Activated T-cell treated with anti-CD3 and anti-CD28 coated beads, Interleukin-2, amount 50 U/mL, for 72 hours (primary cell): ENCODE measurements at regions not wholly inside any gene's neighbourhood (a gene's known extent, or its start where the extent isn't known, plus 50 kb on each side); places are given as distances from the start of the nearest gene placed in this dataset.

ENCODE experiments used
- ATAC-seq, 2 donors: fragments of 150-1000 bp; cut with Tn5 transposase; replicated peaks in 1 of 2; 2 replicates each; pipeline ENCODE4 v1.10.0; 2021; ENCODE audit warnings: moderate library complexity in 2 of 2, mild to moderate bottlenecking in 1 of 2
- DNase-seq, 2 donors: peaks; one replicate each; pipeline ENCODE4 v3.0.0; 2021 to 2022; ENCODE audit warnings: mixed read lengths in 1 of 2
- H3K27ac Mint-ChIP-seq: one replicate; pipeline ENCODE4 v1.8.0; 2022; ENCODE audit warnings: mild to moderate bottlenecking, moderate library complexity, mixed read lengths
- H3K27me3 Mint-ChIP-seq: one replicate; pipeline ENCODE4 v1.8.0; 2022; ENCODE audit warnings: low read depth, mixed read lengths
- H3K36me3 Mint-ChIP-seq, 2 donors: one replicate each; pipeline ENCODE4 v1.8.0; 2022; ENCODE audit warnings: mixed read lengths in 2 of 2, mild to moderate bottlenecking in 1 of 2; ENCODE audit not compliant: insufficient read depth in 2 of 2
- H3K4me1 Mint-ChIP-seq: one replicate; pipeline ENCODE4 v1.8.0; 2022; ENCODE audit warnings: low read depth, mixed read lengths
- H3K4me3 Mint-ChIP-seq, 2 donors: one replicate each; pipeline ENCODE4 v1.8.0; 2022; ENCODE audit warnings: mild to moderate bottlenecking in 2 of 2, mixed read lengths in 2 of 2, moderate library complexity in 2 of 2
- H3K9me3 Mint-ChIP-seq, 2 donors: one replicate each; pipeline ENCODE4 v1.8.0; 2022; ENCODE audit warnings: mixed read lengths in 2 of 2

- H3K4me1 Mint-ChIP-seq = no peaks in the 10 kb centered on the region
- peaks cover 3 to 5% of the 10 kb centered on the region in 2 donors for H3K36me3 Mint-ChIP-seq
- no peak overlapping the region for H3K4me3 Mint-ChIP-seq
- peaks cover 2 to 10% of the 10 kb centered on the region in 2 donors for H3K9me3 Mint-ChIP-seq
- ATAC-seq = no peak
- H3K27me3 Mint-ChIP-seq = peaks cover 8% of the 10 kb centered on the region
- H3K27ac Mint-ChIP-seq = no peak overlapping the region
- DNase-seq = no peak
Measured at GRCh38 chr18:50444539-50444938, 69.7 kb downstream of the SKA1 start.

- no peak overlapping the region for H3K4me3 Mint-ChIP-seq
- DNase-seq (no peak), ATAC-seq (no peak)
- no peaks in the 10 kb centered on the region for H3K4me1 Mint-ChIP-seq
- H3K9me3 Mint-ChIP-seq = peaks cover 2 to 10% of the 10 kb centered on the region in 2 donors
- peaks cover 3 to 5% of the 10 kb centered on the region in 2 donors for H3K36me3 Mint-ChIP-seq
- H3K27ac Mint-ChIP-seq = no peak overlapping the region
- peaks cover 8% of the 10 kb centered on the region for H3K27me3 Mint-ChIP-seq
Measured at GRCh38 chr18:50446629-50447028, 71.8 kb downstream of the SKA1 start.

- Mint-ChIP-seq H3K9me3 (peaks cover 2 to 10% of the 10 kb centered on the region in 2 donors), H3K36me3 (peaks cover 3 to 5% of the 10 kb centered on the region in 2 donors), H3K27ac (no peak overlapping the region), H3K4me1 (no peaks in the 10 kb centered on the region), H3K27me3 (peaks cover 8% of the 10 kb centered on the region), H3K4me3 (no peak overlapping the region)
- no peak for DNase-seq
- ATAC-seq = no peak
Measured at GRCh38 chr18:50447102-50447741, 72.4 kb downstream of the SKA1 start.

- peaks cover 2 to 10% of the 10 kb centered on the region in 2 donors for H3K9me3 Mint-ChIP-seq
- peaks cover 3 to 5% of the 10 kb centered on the region in 2 donors for H3K36me3 Mint-ChIP-seq
- DNase-seq (no peak), ATAC-seq (no peak)
- no peak overlapping the region for H3K4me3 Mint-ChIP-seq
- no peaks in the 10 kb centered on the region for H3K4me1 Mint-ChIP-seq
- H3K27me3 Mint-ChIP-seq = peaks cover 8% of the 10 kb centered on the region
- no peak overlapping the region for H3K27ac Mint-ChIP-seq
Measured at GRCh38 chr18:50447952-50448351, 73.1 kb downstream of the SKA1 start.

- H3K36me3 Mint-ChIP-seq = no peaks in the 10 kb centered on the region
- no peak overlapping the region for H3K27ac Mint-ChIP-seq
- peaks cover 0 to 1% of the 10 kb centered on the region in 2 donors for H3K9me3 Mint-ChIP-seq
- ATAC-seq (no peak), DNase-seq (no peak)
- H3K4me3 Mint-ChIP-seq = no peak overlapping the region
- no peaks in the 10 kb centered on the region for H3K4me1 Mint-ChIP-seq
- peaks cover 29% of the 10 kb centered on the region for H3K27me3 Mint-ChIP-seq
Measured at GRCh38 chr18:50451100-50451842, 76.4 kb downstream of the SKA1 start.

GRCh38 chr18:50453014-50453680 lies 78.3 kb downstream of the SKA1 start:
- Mint-ChIP-seq H3K27ac (no peak overlapping the region), H3K27me3 (peaks cover 21% of the 10 kb centered on the region), H3K36me3 (no peaks in the 10 kb centered on the region), H3K4me3 (no peak overlapping the region), H3K4me1 (no peaks in the 10 kb centered on the region), H3K9me3 (no peaks in the 10 kb centered on the region)
- DNase-seq = no peak
- ATAC-seq = no peak

GRCh38 chr18:50453732-50454131 lies 78.9 kb downstream of the SKA1 start:
- Mint-ChIP-seq H3K9me3 (no peaks in the 10 kb centered on the region), H3K4me1 (no peaks in the 10 kb centered on the region), H3K27me3 (peaks cover 21% of the 10 kb centered on the region), H3K4me3 (no peak overlapping the region), H3K27ac (no peak overlapping the region), H3K36me3 (no peaks in the 10 kb centered on the region)
- ATAC-seq = no peak
- DNase-seq = no peak

GRCh38 chr18:50454387-50454988 lies 79.6 kb downstream of the SKA1 start:
- no peak for ATAC-seq
- H3K4me3 Mint-ChIP-seq = no peak overlapping the region

GRCh38 chr18:50456285-50456684 lies 81.4 kb downstream of the SKA1 start:
- H3K4me3 Mint-ChIP-seq = no peak overlapping the region
- H3K27ac Mint-ChIP-seq = no peak overlapping the region
- no peaks in the 10 kb centered on the region for H3K36me3 Mint-ChIP-seq
- no peak for DNase-seq
- peaks cover 0 to 3% of the 10 kb centered on the region in 2 donors for H3K9me3 Mint-ChIP-seq
- H3K4me1 Mint-ChIP-seq = no peaks in the 10 kb centered on the region
- H3K27me3 Mint-ChIP-seq = peaks cover 27% of the 10 kb centered on the region
- peak; percentile 45 to 47 for ATAC-seq

More at GRCh38 chr18:50454387-50454988, 79.6 kb downstream of the SKA1 start:
- H3K4me1 Mint-ChIP-seq = no peaks in the 10 kb centered on the region
- peaks cover 21% of the 10 kb centered on the region for H3K27me3 Mint-ChIP-seq
- peaks cover 0 to 1% of the 10 kb centered on the region in 2 donors for H3K9me3 Mint-ChIP-seq
- no peak overlapping the region for H3K27ac Mint-ChIP-seq
- H3K36me3 Mint-ChIP-seq = no peaks in the 10 kb centered on the region
- DNase-seq = no peak

- Mint-ChIP-seq H3K4me1 (no peaks in the 10 kb centered on the region), H3K36me3 (no peaks in the 10 kb centered on the region), H3K4me3 (no peak overlapping the region), H3K9me3 (peaks cover 0 to 3% of the 10 kb centered on the region in 2 donors), H3K27me3 (peaks cover 27% of the 10 kb centered on the region), H3K27ac (no peak overlapping the region)
- ATAC-seq (no peak), DNase-seq (no peak)
Measured at GRCh38 chr18:50457639-50458038, 82.8 kb downstream of the SKA1 start.

GRCh38 chr18:50458366-50458765 lies 83.5 kb downstream of the SKA1 start:
- H3K4me3 Mint-ChIP-seq = no peak overlapping the region
- ATAC-seq = no peak
- H3K27ac Mint-ChIP-seq = no peak overlapping the region
- no peaks in the 10 kb centered on the region for H3K36me3 Mint-ChIP-seq
- H3K9me3 Mint-ChIP-seq = peaks cover 0 to 3% of the 10 kb centered on the region in 2 donors
- peaks cover 27% of the 10 kb centered on the region for H3K27me3 Mint-ChIP-seq
- no peaks in the 10 kb centered on the region for H3K4me1 Mint-ChIP-seq
- no peak for DNase-seq

GRCh38 chr18:50458796-50459195 lies 84.0 kb downstream of the SKA1 start:
- Mint-ChIP-seq H3K4me3 (no peak overlapping the region), H3K27ac (no peak overlapping the region), H3K27me3 (peaks cover 27% of the 10 kb centered on the region), H3K9me3 (peaks cover 0 to 3% of the 10 kb centered on the region in 2 donors), H3K36me3 (no peaks in the 10 kb centered on the region), H3K4me1 (no peaks in the 10 kb centered on the region)
- DNase-seq = no peak
- ATAC-seq = no peak

GRCh38 chr18:50460062-50460461 lies 85.2 kb downstream of the SKA1 start:
- DNase-seq (no peak), ATAC-seq (no peak)
- H3K9me3 Mint-ChIP-seq = peaks cover 0 to 3% of the 10 kb centered on the region in 2 donors
- no peak overlapping the region for H3K4me3 Mint-ChIP-seq
- H3K4me1 Mint-ChIP-seq = no peaks in the 10 kb centered on the region
- H3K36me3 Mint-ChIP-seq = no peaks in the 10 kb centered on the region
- no peak overlapping the region for H3K27ac Mint-ChIP-seq
- peaks cover 16% of the 10 kb centered on the region for H3K27me3 Mint-ChIP-seq
